K562 (cell line): ENCODE measurements at regions not wholly inside any gene's neighbourhood (a gene's known extent, or its start where the extent isn't known, plus 50 kb on each side); places are given as distances from the start of the nearest gene placed in this dataset.

Experiments
- ATAC-seq: fragments of 200-7000 bp; cut with Tn5 transposase; 3 replicates; pipeline ENCODE4 v1.9.1; 2020; ENCODE audit warnings: moderate library complexity
- BruUV-seq: library from RNA; stranded (reverse); fragments of 400-500 nt; replicated peaks from 2 replicates; lab custom pipeline; 2021; lab: Mats Ljungman, UMichigan
- CTCF ChIA-PET: fragments of 300-600 bp; formaldehyde crosslinking; extraction: SDS; loops from one replicate; lab custom pipeline; 2021; ENCODE audit warnings: low intra/inter-chr PET ratio; lab: Yijun Ruan, JAX
- POLR2A ChIA-PET: fragments of 300-600, 350-650 bp; sonication (Branson Sonifier 250); formaldehyde crosslinking; extraction: SDS; loops from one replicate; lab custom pipeline; 2021; ENCODE audit warnings: antibody characterized with exemption, inconsistent platforms; lab: Yijun Ruan, JAX
- DNase-seq, 4 experiments: peaks; one replicate each; pipeline versions ENCODE4 v3.0.0 to v3.0.0-alpha.2; 2011 to 2018; ENCODE audit warnings: low spot score in 3 of 4, mixed read lengths in 3 of 4; ENCODE audit errors: extremely low read depth in 1 of 4
- FAIRE-seq: peaks from 2 replicates; lab custom pipeline; 2011; peaks lifted over from hg19 to GRCh38; lab: Jason Lieb, UNC
- H2AFZ ChIP-seq: 2 replicates; pipeline ENCODE4 v1.6.0; 2011; ENCODE audit warnings: low read depth, low read length, control low read depth, inconsistent platforms
- H3K27ac ChIP-seq: fragments of 200-600 bp; 3 replicates; pipeline ENCODE4 v1.8.0; 2011; ENCODE audit warnings: low read depth, mild to moderate bottlenecking, control low read depth, inconsistent platforms, low read length, moderate library complexity, mixed read lengths; ENCODE audit errors: extremely low read depth
- H3K27me3 ChIP-seq, 2 experiments: fragments of 300-600 bp in 1 of 2; 2 replicates in 1 of 2; 3 replicates in 1 of 2; pipeline versions ENCODE4 v1.6.0 to v1.8.0; 2011; ENCODE audit warnings: inconsistent platforms in 2 of 2, low read length in 2 of 2, mild to moderate bottlenecking in 1 of 2, mixed read lengths in 1 of 2, moderate library complexity in 1 of 2; ENCODE audit not compliant: control insufficient read depth in 2 of 2, insufficient read depth in 2 of 2
- H3K36me3 ChIP-seq: fragments of 300-600 bp; 3 replicates; pipeline ENCODE4 v1.8.0; 2011; ENCODE audit warnings: mild to moderate bottlenecking, low read length, inconsistent platforms; ENCODE audit not compliant: control insufficient read depth, insufficient read depth
- H3K4me1 ChIP-seq, 2 experiments: fragments of 200-600 bp in 1 of 2; replicated peaks in 1 of 2; 2 replicates in 1 of 2; 3 replicates in 1 of 2; pipeline versions ENCODE4 v1.5.1 to v1.8.0; 2011; ENCODE audit warnings: inconsistent platforms in 2 of 2, low read length in 2 of 2, mild to moderate bottlenecking in 1 of 2, mixed read lengths in 1 of 2, moderate library complexity in 1 of 2; ENCODE audit not compliant: control insufficient read depth in 2 of 2, insufficient read depth in 2 of 2
- H3K4me2 ChIP-seq: 2 replicates; pipeline ENCODE4 v1.6.1; 2011; ENCODE audit warnings: low read length, control low read depth, inconsistent platforms, mixed read lengths; ENCODE audit not compliant: insufficient read depth
- H3K4me3 ChIP-seq: fragments of 200-600 bp; sonication (generic), shearing (Covaris generic); 2 replicates; pipeline ENCODE4 v1.5.1; 2016; ENCODE audit warnings: control low read depth, inconsistent platforms
- H3K79me2 ChIP-seq: fragments of 200-600 bp; 3 replicates; pipeline ENCODE4 v1.8.0; 2011; ENCODE audit warnings: low read length, inconsistent platforms; ENCODE audit not compliant: control insufficient read depth, insufficient read depth
- H3K9ac ChIP-seq, 2 experiments: 2 replicates each; pipeline versions ENCODE4 v1.6.0 to v1.6.1; 2011; ENCODE audit warnings: low read depth in 2 of 2, low read length in 2 of 2, control low read depth in 1 of 2, inconsistent platforms in 1 of 2, mild to moderate bottlenecking in 1 of 2, mixed read lengths in 1 of 2; ENCODE audit not compliant: insufficient read depth in 1 of 2
- H3K9me1 ChIP-seq: one replicate; pipeline ENCODE4 v1.6.0; 2011; ENCODE audit warnings: inconsistent platforms, mild to moderate bottlenecking, low read length, moderate library complexity; ENCODE audit not compliant: control insufficient read depth, insufficient read depth
- H3K9me3 ChIP-seq: replicated peaks from 2 replicates; pipeline ENCODE4 v1.5.1; 2011; ENCODE audit warnings: low read depth, low read length, inconsistent platforms; ENCODE audit not compliant: control insufficient read depth, insufficient read depth
- H4K20me1 ChIP-seq: replicated peaks from 2 replicates; pipeline ENCODE4 v1.6.1; 2011; ENCODE audit warnings: low read length, inconsistent platforms, mixed read lengths; ENCODE audit not compliant: control insufficient read depth, insufficient read depth
- ELF2 ChIP-seq: fragments of 250-450 bp; sonication (Bioruptor Pico); IDR thresholded peaks from 2 replicates; pipeline ENCODE4 v1.5.0; 2021; ENCODE audit warnings: mild to moderate bottlenecking
- ELK1 ChIP-seq: sonication (generic); formaldehyde crosslinking; IDR thresholded peaks from 2 replicates; pipeline ENCODE4 v1.8.1; 2022; ENCODE audit warnings: missing genetic modification reagents
- FOXP1 ChIP-seq: sonication (generic); formaldehyde crosslinking; IDR thresholded peaks from 2 replicates; pipeline ENCODE4 v1.8.0; 2022; ENCODE audit warnings: mild to moderate bottlenecking, missing genetic modification reagents
- HNRNPLL ChIP-seq: fragments of 200-400 bp; formaldehyde crosslinking; IDR thresholded peaks from 2 replicates; pipeline ENCODE4 v1.6.1; 2017; ENCODE audit warnings: low read length, low read depth, mild to moderate bottlenecking; ENCODE audit not compliant: poor library complexity, severe bottlenecking
- JUN ChIP-seq, 2 experiments: sonication (generic) in 1 of 2; formaldehyde crosslinking in 1 of 2; IDR thresholded peaks; 2 replicates each; pipeline versions ENCODE4 v1.6.1 to v1.8.0; 2012 to 2022; ENCODE audit warnings: borderline replicate concordance in 2 of 2, mild to moderate bottlenecking in 2 of 2, improper control_type of control experiment in 1 of 2, low read depth in 1 of 2, low read length in 1 of 2, missing genetic modification reagents in 1 of 2
- MCM5 ChIP-seq: fragments of 450-650 bp; IDR thresholded peaks from 2 replicates; pipeline ENCODE4 v1.6.1; 2016; ENCODE audit warnings: low read depth
- MLLT1 ChIP-seq, 2 experiments: fragments of 450-650 bp; IDR thresholded peaks; 2 replicates each; pipeline ENCODE4 v1.6.1; 2016
- MTA2 ChIP-seq: fragments of 450-650 bp; IDR thresholded peaks from 2 replicates; pipeline ENCODE4 v1.6.1; 2016; ENCODE audit warnings: low read depth
- NCOR1 ChIP-seq: fragments of 450-650 bp; IDR thresholded peaks from 2 replicates; pipeline ENCODE4 v1.6.1; 2016; ENCODE audit warnings: mild to moderate bottlenecking, moderate library complexity
- TCFL5 ChIP-seq: fragments of 250-450 bp; sonication (Bioruptor Pico); conservative IDR thresholded peaks from 2 replicates; pipeline ENCODE4 v1.6.1; 2021; ENCODE audit warnings: mild to moderate bottlenecking, moderate library complexity, matching md5 sums
- U2AF1 ChIP-seq: fragments of 200-400 bp; formaldehyde crosslinking; optimal IDR thresholded peaks from 2 replicates; pipeline ENCODE3; 2017; ENCODE audit warnings: mild to moderate bottlenecking, low read depth, low read length, moderate library complexity
- YBX1 ChIP-seq: fragments of 450-650 bp; IDR thresholded peaks from 2 replicates; pipeline ENCODE4 v1.7.1; 2016; ENCODE audit warnings: mild to moderate bottlenecking
- ZFP1 ChIP-seq: fragments of 450-650 bp; formaldehyde crosslinking; IDR thresholded peaks from 2 replicates; pipeline ENCODE4 v1.4.0; 2020; ENCODE audit warnings: mild to moderate bottlenecking, mixed read lengths
- ZNF707 ChIP-seq: fragments of 250-450 bp; sonication (Bioruptor Pico); conservative IDR thresholded peaks from 2 replicates; pipeline ENCODE4 v1.8.0; 2022; ENCODE audit warnings: inconsistent platforms, mild to moderate bottlenecking, moderate library complexity
- ZNF75A ChIP-seq: fragments of 450-650 bp; formaldehyde crosslinking; IDR thresholded peaks from 2 replicates; pipeline ENCODE4 v1.4.0; 2020; ENCODE audit warnings: mild to moderate bottlenecking
- ZNF764 ChIP-seq: fragments of 250-450 bp; sonication (Bioruptor Pico); IDR thresholded peaks from 2 replicates; pipeline ENCODE4 v1.4.0; 2020; ENCODE audit warnings: low read depth, mild to moderate bottlenecking, moderate library complexity
- WGBS: fragments of 100-300 bp; shearing (Covaris generic); methylation state at CpG from one replicate; pipeline ENCODE4 v1.1.6; 2016; ENCODE audit warnings: low coverage, mixed read lengths; ENCODE audit not compliant: insufficient coverage; ENCODE audit errors: missing lambda C conversion rate; 5-methylcytosine and 5-hydroxymethylcytosine counted together
- in situ Hi-C: fragments of 300-500 bp; cut with MboI; formaldehyde crosslinking; loops from 4 replicates; pipeline ENCODE4 v1.15.0; 2018; ENCODE audit warnings: inconsistent platforms, mixed read lengths
- intact Hi-C: fragments of 100-400 bp; cut with micrococcal nuclease; formaldehyde crosslinking; loops from 2 replicates; pipeline ENCODE4 v1.14.2; 2022

- H3K79me2 ChIP-seq: no peaks in the 10 kb centered on the region
- H3K27me3 ChIP-seq: no peaks in the 10 kb centered on the region
- no peaks in the 10 kb centered on the region for H3K9me1 ChIP-seq
- no peaks in the 10 kb centered on the region for H3K4me1 ChIP-seq
- no peak overlapping the region for H3K9ac ChIP-seq
- no peaks in the 10 kb centered on the region for H3K36me3 ChIP-seq
- intact Hi-C loops: no loop called here
- ChIA-PET CTCF (no interaction called here), POLR2A (no interaction called here)
- no peak overlapping the region for H3K4me3 ChIP-seq
- no peaks in the 10 kb centered on the region for H4K20me1 ChIP-seq
- BruUV-seq: no TSS peak
- no peak overlapping the region for H2AFZ ChIP-seq
- in situ Hi-C loops: no loop called here
- H3K9me3 ChIP-seq: no peaks in the 10 kb centered on the region; the same call in 1 of the 2 replicates
- no peak overlapping the region for H3K4me2 ChIP-seq
- no peak for TF ChIP-seq ZNF75A (CRISPR knock-in tag)
- no peak for TF ChIP-seq MCM5
- TF ChIP-seq YBX1: no peak
- TF ChIP-seq ELK1: no peak
- no peak for TF ChIP-seq FOXP1
- H3K27ac ChIP-seq: no peak overlapping the region
- no peak for FAIRE-seq
- ATAC-seq: no peak
- no peak for DNase-seq
Observed at GRCh38 chr7:84281518-84281917, 86.9 kb upstream of the SEMA3A start.

GRCh38 chr7:84277628-84278224 is 83.1 kb upstream of the SEMA3A start:
- H3K9ac ChIP-seq: no peak overlapping the region
- in situ Hi-C loops: no loop called here
- H2AFZ ChIP-seq: no peak overlapping the region
- no peaks in the 10 kb centered on the region for H3K9me1 ChIP-seq
- intact Hi-C loops: no loop called here
- POLR2A ChIA-PET: no interaction called here
- H3K4me1 ChIP-seq: no peaks in the 10 kb centered on the region
- H4K20me1 ChIP-seq: no peaks in the 10 kb centered on the region
- ATAC-seq (no peak), DNase-seq (no peak), FAIRE-seq (no peak)
- no peaks in the 10 kb centered on the region for H3K27me3 ChIP-seq
- CTCF ChIA-PET: no interaction called here
- no peaks in the 10 kb centered on the region for H3K36me3 ChIP-seq
- H3K4me2 ChIP-seq: no peak overlapping the region
- WGBS: 0% methylated on average over 2 of the region's 2 CpGs
- H3K4me3 ChIP-seq: no peak overlapping the region
- no TSS peak for BruUV-seq
- no peak overlapping the region for H3K27ac ChIP-seq
- H3K79me2 ChIP-seq: no peaks in the 10 kb centered on the region
- H3K9me3 ChIP-seq: no peaks in the 10 kb centered on the region
- TF ChIP-seq ELF2 (CRISPR knock-in tag): no peak
- no peak for TF ChIP-seq TCFL5
- no peak for TF ChIP-seq MLLT1 (IDR thresholded peaks at IDR 0.05)
- no peak for TF ChIP-seq NCOR1
- no peak for TF ChIP-seq JUN (IDR thresholded peaks at IDR 0.05; ENCODE audit: borderline replicate concordance, low read depth, low read length)
- TF ChIP-seq JUN (CRISPR knock-in tag; IDR thresholded peaks at IDR 0.05; ENCODE audit: borderline replicate concordance): no peak
- no peak for TF ChIP-seq HNRNPLL
- no peak for TF ChIP-seq ZNF764
- no peak for TF ChIP-seq MTA2
- TF ChIP-seq ZNF707 (CRISPR knock-in tag): no peak
- TF ChIP-seq ZFP1: no peak
- TF ChIP-seq U2AF1: no peak
